HEK293 (cell line): ENCODE measurements at regions not wholly inside any gene's neighbourhood (a gene's known extent, or its start where the extent isn't known, plus 50 kb on each side); places are given as distances from the start of the nearest gene placed in this dataset.

Source experiments
- CTCF ChIA-PET: fragments of 350-600 bp; formaldehyde crosslinking; extraction: SDS; loops from one replicate; lab custom pipeline; 2021; ENCODE audit warnings: antibody characterized with exemption; lab: Yijun Ruan, JAX
- POLR2A ChIA-PET: fragments of 300-600 bp; formaldehyde crosslinking; extraction: SDS; loops from one replicate; lab custom pipeline; 2020; ENCODE audit warnings: antibody characterized with exemption, inconsistent platforms; lab: Yijun Ruan, JAX
- H3K27ac ChIP-seq: fragments of 200-500 bp; sonication (Bioruptor generic); 2 replicates; pipeline ENCODE4 v1.5.1; 2014; ENCODE audit warnings: low read depth, low read length, control low read depth, inconsistent platforms; ENCODE audit errors: extremely low read depth
- H3K36me3 ChIP-seq, 2 experiments: fragments of 200-500 bp in 1 of 2; sonication (Bioruptor generic) in 1 of 2; 1 replicate in 1 of 2; 2 replicates in 1 of 2; pipeline ENCODE4 v1.5.1; 2014 to 2017; ENCODE audit warnings: inconsistent platforms in 2 of 2, low read length in 2 of 2; ENCODE audit not compliant: control insufficient read depth in 2 of 2, insufficient read depth in 1 of 2
- H3K4me1 ChIP-seq: fragments of 200-500 bp; sonication (Bioruptor generic); 2 replicates; pipeline ENCODE4 v1.5.1; 2014; ENCODE audit warnings: mild to moderate bottlenecking, low read length, inconsistent platforms; ENCODE audit not compliant: control insufficient read depth, insufficient read depth
- H3K4me3 ChIP-seq: 2 replicates; pipeline ENCODE4 v1.5.1; 2011; ENCODE audit warnings: low read depth, mild to moderate bottlenecking, control low read depth, low read length, moderate library complexity
- H3K9me3 ChIP-seq: fragments of 200-500 bp; sonication (Bioruptor generic); 2 replicates; pipeline ENCODE4 v1.5.1; 2014; ENCODE audit warnings: low read depth, low read length, inconsistent platforms; ENCODE audit not compliant: control insufficient read depth, insufficient read depth
- GFI1B ChIP-seq: fragments of 450-650 bp; formaldehyde crosslinking; IDR thresholded peaks from 2 replicates; pipeline ENCODE4 v1.5.1; 2016; ENCODE audit warnings: missing biosample characterization, missing genetic modification characterization
- HOXC10 ChIP-seq: sonication (generic); formaldehyde crosslinking; IDR thresholded peaks from 2 replicates; pipeline ENCODE4 v1.8.1; 2023; ENCODE audit warnings: mild to moderate bottlenecking, missing genetic modification reagents
- PRDM10 ChIP-seq: fragments of 450-650 bp; formaldehyde crosslinking; IDR thresholded peaks from 2 replicates; pipeline ENCODE4 v1.5.1; 2016; ENCODE audit warnings: missing biosample characterization, missing genetic modification characterization
- YY1 ChIP-seq: fragments of 450-650 bp; formaldehyde crosslinking; IDR thresholded peaks from 2 replicates; pipeline ENCODE4 v1.5.1; 2018; ENCODE audit warnings: missing biosample characterization, missing genetic modification characterization
- ZBTB17 ChIP-seq: fragments of 450-650 bp; formaldehyde crosslinking; IDR thresholded peaks from 2 replicates; pipeline ENCODE4 v1.5.1; 2016; ENCODE audit warnings: missing biosample characterization, missing genetic modification characterization
- ZFP3 ChIP-seq: fragments of 450-650 bp; formaldehyde crosslinking; IDR thresholded peaks from 2 replicates; pipeline ENCODE4 v1.5.1; 2016; ENCODE audit warnings: low read depth, missing biosample characterization, missing genetic modification characterization
- ZNF121 ChIP-seq: fragments of 450-650 bp; formaldehyde crosslinking; IDR thresholded peaks from 2 replicates; pipeline ENCODE4 v1.5.1; 2016; ENCODE audit warnings: missing biosample characterization, missing genetic modification characterization
- ZNF140 ChIP-seq: fragments of 450-650 bp; formaldehyde crosslinking; IDR thresholded peaks from 2 replicates; pipeline ENCODE4 v1.5.1; 2016; ENCODE audit warnings: missing biosample characterization, missing genetic modification characterization
- ZNF155 ChIP-seq: fragments of 450-650 bp; formaldehyde crosslinking; IDR thresholded peaks from 2 replicates; pipeline ENCODE4 v1.5.1; 2016; ENCODE audit warnings: missing biosample characterization, missing genetic modification characterization
- ZNF202 ChIP-seq: fragments of 450-650 bp; formaldehyde crosslinking; IDR thresholded peaks from 2 replicates; pipeline ENCODE4 v1.5.1; 2016; ENCODE audit warnings: missing biosample characterization, missing genetic modification characterization, borderline replicate concordance
- ZNF211 ChIP-seq: fragments of 450-650 bp; formaldehyde crosslinking; IDR thresholded peaks from 2 replicates; pipeline ENCODE4 v1.5.1; 2016; ENCODE audit warnings: low read depth, missing biosample characterization, missing genetic modification characterization
- ZNF404 ChIP-seq: fragments of 450-650 bp; formaldehyde crosslinking; IDR thresholded peaks from 2 replicates; pipeline ENCODE4 v1.5.1; 2017; ENCODE audit warnings: missing biosample characterization, missing genetic modification characterization
- ZNF623 ChIP-seq: fragments of 450-650 bp; formaldehyde crosslinking; IDR thresholded peaks from 2 replicates; pipeline ENCODE4 v1.5.1; 2016; ENCODE audit warnings: missing biosample characterization, missing genetic modification characterization
- ZNF792 ChIP-seq: fragments of 450-650 bp; formaldehyde crosslinking; IDR thresholded peaks from 2 replicates; pipeline ENCODE4 v1.5.1; 2016; ENCODE audit warnings: missing biosample characterization, missing genetic modification characterization
- ZNF837 ChIP-seq: fragments of 450-650 bp; formaldehyde crosslinking; IDR thresholded peaks from 2 replicates; pipeline ENCODE4 v1.5.1; 2016; ENCODE audit warnings: missing biosample characterization, missing genetic modification characterization

- Histone ChIP-seq H3K9me3 (no peaks in the 10 kb centered on the region), H3K4me1 (no peaks in the 10 kb centered on the region), H3K36me3 (no peaks in the 10 kb centered on the region), H3K27ac (no peak overlapping the region), H3K4me3 (no peak overlapping the region)
- POLR2A ChIA-PET, result interaction anchor here (0.7 kb wide), 1 partner anchor 149 kb away, joined by 3 read pairs; no protein-coding TSS in a partner anchor
- CTCF ChIA-PET, result no interaction called here
- TF ChIP-seq ZBTB17 (tag by site-specific recombination) (no peak), ZNF623 (tag by site-specific recombination) (no peak), ZNF211 (tag by site-specific recombination) (no peak), HOXC10 (no peak), YY1 (tag by site-specific recombination) (no peak)
Measured at GRCh38 chr5:143740956-143741355, 71.0 kb upstream of the HMHB1 start.

- CTCF ChIA-PET, result interaction anchor here (0.7 kb wide), 1 partner anchor 57 kb away, joined by 3 read pairs; no protein-coding TSS in a partner anchor
- Histone ChIP-seq H3K4me1 (no peaks in the 10 kb centered on the region), H3K36me3 (no peaks in the 10 kb centered on the region), H3K4me3 (no peak overlapping the region), H3K9me3 (no peaks in the 10 kb centered on the region)
- no peak for TF ChIP-seq ZNF202 (tag by site-specific recombination)
- no peak for TF ChIP-seq ZNF155
- TF ChIP-seq ZNF121 (tag by site-specific recombination), result no peak
- TF ChIP-seq, all 188 proteins: peak for 0
- POLR2A ChIA-PET, result no interaction called here
- no peak overlapping the region for H3K27ac ChIP-seq
Measured at GRCh38 chr5:143739746-143740145, 72.2 kb upstream of the HMHB1 start.

- no peak for TF ChIP-seq ZNF792
- no peak for TF ChIP-seq GFI1B
- TF ChIP-seq, all 188 proteins: peak for 0
- H3K4me1 ChIP-seq, result no peaks in the 10 kb centered on the region
- H3K4me3 ChIP-seq, result no peak overlapping the region
- no peaks in the 10 kb centered on the region for H3K9me3 ChIP-seq
- H3K27ac ChIP-seq, result no peak overlapping the region
- CTCF ChIA-PET, result no interaction called here
- H3K36me3 ChIP-seq, result no peaks in the 10 kb centered on the region
- POLR2A ChIA-PET, result no interaction called here
Measured at GRCh38 chr5:143738417-143739401, 73.3 kb upstream of the HMHB1 start.

GRCh38 chr5:143737062-143737461 lies 74.9 kb upstream of the HMHB1 start:
- H3K9me3 ChIP-seq, result no peaks in the 10 kb centered on the region
- no peaks in the 10 kb centered on the region for H3K36me3 ChIP-seq
- H3K4me1 ChIP-seq, result no peaks in the 10 kb centered on the region
- ChIA-PET POLR2A (no interaction called here), CTCF (no interaction called here)
- no peak for TF ChIP-seq ZFP3 (tag by site-specific recombination)
- no peak for TF ChIP-seq ZNF837 (tag by site-specific recombination)
- no peak for TF ChIP-seq PRDM10 (tag by site-specific recombination)
- no peak for TF ChIP-seq ZNF140
- no peak for TF ChIP-seq ZNF404 (tag by site-specific recombination)
- H3K4me3 ChIP-seq, result no peak overlapping the region
- no peak overlapping the region for H3K27ac ChIP-seq
